Mammary epithelial cell (primary cell): ENCODE measurements at regions not wholly inside any gene's neighbourhood (a gene's known extent, or its start where the extent isn't known, plus 50 kb on each side); places are given as distances from the start of the nearest gene placed in this dataset.

Experiments used
- CTCF ChIP-seq, 2 donors: IDR thresholded peaks in 1 of 2; conservative IDR thresholded peaks in 1 of 2; 2 replicates each; pipeline ENCODE4 v1.5.1; 2011 to 2012; ENCODE audit warnings: inconsistent platforms in 2 of 2, low read length in 2 of 2, mild to moderate bottlenecking in 2 of 2, control low read depth in 1 of 2, low read depth in 1 of 2; ENCODE audit not compliant: insufficient read depth in 1 of 2; ENCODE audit errors: extremely low read depth in 1 of 2
- EZH2 ChIP-seq: IDR thresholded peaks from 2 replicates; pipeline ENCODE4 v1.6.1; 2012; ENCODE audit warnings: low read length, inconsistent platforms, borderline replicate concordance

- TF ChIP-seq CTCF (conservative IDR thresholded peaks at IDR 0.05 in 1 of 2, IDR thresholded peaks at IDR 0.05 in 1 of 2; ENCODE audit: extremely low read depth in 1 of 2, insufficient read depth in 1 of 2, low read depth in 1 of 2, low read length in 2 of 2) (no peak), EZH2 (no peak)
Observed at GRCh38 chr11:69361048-69361447, 67.1 kb downstream of the MYEOV start.
